Spinal cord (tissue), 9 donors: ENCODE measurements at regions not wholly inside any gene's neighbourhood (a gene's known extent, or its start where the extent isn't known, plus 50 kb on each side); places are given as distances from the start of the nearest gene placed in this dataset.

Experiments
- DNase-seq, 6 donors: peaks; one replicate each; pipeline versions ENCODE4 v3.0.0 to v3.0.0-alpha.2; 2013 to 2015; ENCODE audit warnings: low spot score in 6 of 6, low read depth in 4 of 6
- H3K27ac ChIP-seq: one replicate; pipeline ENCODE4 v1.5.1; 2013; ENCODE audit warnings: low read depth, low read length, control low read depth
- H3K27me3 ChIP-seq: one replicate; pipeline ENCODE4 v1.6.1; 2013; ENCODE audit warnings: low read length; ENCODE audit not compliant: control insufficient read depth, insufficient read depth
- H3K36me3 ChIP-seq: one replicate; pipeline ENCODE4 v1.6.1; 2013; ENCODE audit warnings: low read length; ENCODE audit not compliant: control insufficient read depth, insufficient read depth
- H3K4me1 ChIP-seq: one replicate; pipeline ENCODE4 v1.6.1; 2013; ENCODE audit warnings: low read length; ENCODE audit not compliant: control insufficient read depth, insufficient read depth
- H3K4me3 ChIP-seq: one replicate; pipeline ENCODE4 v1.5.1; 2013; ENCODE audit warnings: low read depth, low read length, control low read depth
- H3K9me3 ChIP-seq: one replicate; pipeline ENCODE4 v1.6.1; 2013; ENCODE audit warnings: low read length; ENCODE audit not compliant: control insufficient read depth, insufficient read depth
- WGBS: methylation state at CpG from one replicate; pipeline ENCODE4 v1.1.5; 2013; ENCODE audit warnings: missing lambda C conversion rate; ENCODE audit not compliant: insufficient coverage; 5-methylcytosine and 5-hydroxymethylcytosine counted together
- donor health status: healthy.

DNA sequence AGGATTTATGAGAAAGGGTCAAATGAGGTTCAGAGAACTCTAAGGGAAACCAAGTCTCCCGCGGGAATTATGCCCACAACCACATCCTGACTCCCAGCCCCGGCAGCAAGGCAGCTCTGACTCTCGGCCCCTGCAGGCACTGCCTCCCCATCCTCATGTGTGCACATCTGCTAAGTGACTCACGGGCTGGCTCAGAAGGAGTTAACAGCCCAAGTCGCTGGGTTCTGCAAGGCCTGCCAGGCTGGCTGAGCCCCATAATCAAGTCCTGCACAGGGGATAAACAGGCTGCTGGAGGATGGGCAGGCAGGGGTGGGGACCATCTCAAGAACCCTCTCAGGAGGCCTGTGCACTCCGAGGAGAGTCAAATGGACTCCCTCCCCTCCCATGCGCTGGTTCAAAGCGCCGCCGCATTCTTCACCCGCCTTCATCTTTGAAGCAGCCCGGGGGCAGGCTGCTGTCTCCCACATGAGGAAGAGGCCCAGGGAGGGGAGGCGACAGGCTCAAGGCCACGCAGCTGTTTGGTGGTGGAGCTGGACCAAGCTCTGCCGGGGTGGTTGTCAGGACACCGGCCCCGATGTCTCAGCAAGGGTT is 344.3 kb downstream of the MATN1 start:
- 18% methylated on average over 12 of the region's 18 CpGs for WGBS

DNA sequence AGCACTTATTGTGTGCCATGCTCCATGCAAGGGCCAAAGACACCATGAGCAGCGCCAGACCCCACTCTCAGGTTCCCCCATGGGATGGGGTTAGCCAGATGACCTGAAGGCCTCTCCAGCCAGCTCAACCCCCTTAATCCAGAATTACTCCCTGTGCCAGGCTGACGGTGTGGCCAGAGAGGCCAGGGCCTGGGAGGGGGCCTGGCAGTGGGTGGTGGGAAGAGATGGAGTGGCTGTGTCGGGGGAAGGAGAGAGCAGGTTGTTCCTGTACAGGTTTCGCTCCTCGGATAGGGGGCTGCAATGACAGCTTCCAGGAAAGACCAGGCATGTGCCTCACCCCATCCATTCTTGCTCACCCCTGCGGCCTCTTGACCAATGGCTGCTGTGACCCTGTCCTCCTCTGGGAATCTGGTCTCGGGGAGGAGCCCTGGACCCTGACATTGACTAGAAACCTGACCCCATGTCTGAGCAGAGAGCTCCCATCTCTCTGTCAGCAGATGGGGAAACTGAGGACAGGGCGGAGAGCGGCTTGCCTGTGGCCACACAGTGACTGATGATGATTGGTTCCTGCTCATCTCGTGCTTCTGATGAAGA is 345.3 kb downstream of the MATN1 start:
- H3K9me3 ChIP-seq: no peaks in the 10 kb centered on the region
- DNase-seq: no peak
- H3K36me3 ChIP-seq: no peaks in the 10 kb centered on the region
- H3K27me3 ChIP-seq: peaks cover 7% of the 10 kb centered on the region
- H3K27ac ChIP-seq: no peak overlapping the region
- WGBS: 77% methylated on average over 7 of the region's 10 CpGs
- H3K4me1 ChIP-seq: peaks cover 50% of the 10 kb centered on the region
- H3K4me3 ChIP-seq: no peak overlapping the region

More for the DNA sequence above, 344.3 kb downstream of the MATN1 start:
- Histone ChIP-seq H3K36me3 (no peaks in the 10 kb centered on the region), H3K27me3 (peaks cover 7% of the 10 kb centered on the region), H3K4me3 (no peak overlapping the region), H3K9me3 (no peaks in the 10 kb centered on the region), H3K4me1 (peaks cover 50% of the 10 kb centered on the region), H3K27ac (no peak overlapping the region)
- DNase-seq: peak in 1 of 6 donors; percentile 59

DNA sequence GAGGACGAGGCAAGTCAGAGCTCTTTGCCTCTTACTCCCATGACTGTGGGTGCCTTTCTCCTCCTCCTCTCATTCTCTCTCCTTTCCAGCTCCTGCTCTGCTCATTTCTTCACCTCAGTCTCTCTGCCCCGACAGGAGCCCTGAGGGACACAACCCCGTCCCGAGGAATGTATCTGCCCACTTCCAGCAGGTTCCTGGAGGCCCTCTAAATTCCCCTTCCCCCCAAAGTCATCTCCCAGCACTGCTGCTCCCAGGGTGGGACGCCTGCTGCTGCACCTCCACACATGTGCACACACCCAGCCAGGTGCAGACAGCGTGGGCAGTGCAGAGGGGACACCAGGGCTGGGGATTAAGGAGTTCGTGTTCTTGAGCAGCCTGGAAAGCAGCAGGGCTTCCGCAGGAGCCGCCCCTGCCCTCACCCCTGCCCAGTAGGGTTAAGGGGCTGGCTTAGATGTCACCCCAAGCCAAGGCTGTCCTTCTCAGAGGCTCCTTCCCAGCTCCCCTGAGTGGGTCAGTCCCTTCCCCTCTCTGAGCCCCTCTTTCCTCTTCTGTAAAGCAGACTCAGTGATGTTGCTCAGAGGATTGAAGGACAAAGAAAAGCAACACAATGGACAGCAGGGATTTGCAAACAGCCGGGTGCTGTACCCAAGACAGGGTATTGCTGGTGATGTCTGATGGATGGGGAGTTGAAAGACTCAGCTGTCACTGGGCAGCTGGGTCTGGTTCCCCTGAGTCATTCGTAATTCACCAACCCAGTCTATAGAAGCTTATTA is 346.0 kb downstream of the MATN1 start:
- Histone ChIP-seq H3K9me3 (no peaks in the 10 kb centered on the region), H3K4me1 (peaks cover 50% of the 10 kb centered on the region), H3K27me3 (peaks cover 7% of the 10 kb centered on the region), H3K27ac (no peak overlapping the region), H3K4me3 (no peak overlapping the region), H3K36me3 (no peaks in the 10 kb centered on the region)
- DNase-seq: no peak
- WGBS: 59% methylated on average over 10 of the region's 11 CpGs

DNA sequence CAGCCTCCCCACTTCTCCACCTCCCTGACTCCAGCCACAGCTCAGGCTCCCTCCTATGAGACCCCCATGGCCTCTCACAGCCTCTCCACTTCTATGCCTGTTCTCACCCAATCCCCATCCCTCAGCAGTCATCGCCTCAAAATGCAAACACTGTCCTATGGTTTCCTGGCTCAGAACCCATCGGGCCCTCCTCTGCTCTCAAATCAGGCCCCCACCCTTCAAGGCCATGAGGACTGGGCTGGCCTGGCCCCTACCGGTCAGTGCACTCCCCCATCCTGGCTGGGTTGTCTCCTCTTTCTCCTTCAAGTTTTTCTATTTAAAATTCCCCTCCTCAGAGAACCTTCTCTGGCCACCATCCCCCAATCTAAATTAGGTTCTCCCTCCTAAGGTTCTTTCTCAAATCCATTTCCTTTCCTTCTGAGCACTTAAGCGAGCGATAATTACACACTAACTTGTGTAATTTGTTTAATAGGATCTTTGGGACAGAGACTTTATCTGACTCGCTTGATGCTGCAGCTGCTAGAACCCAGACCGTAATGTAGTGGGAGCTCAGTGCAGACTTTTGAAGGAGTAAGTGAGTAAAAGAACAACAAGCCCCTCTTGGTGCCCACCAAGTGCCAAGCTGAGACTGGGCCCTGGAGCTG is 347.2 kb downstream of the MATN1 start:
- DNase-seq: peak in 1 of 6 donors; percentile 88
- H3K36me3 ChIP-seq: no peaks in the 10 kb centered on the region
- no peaks in the 10 kb centered on the region for H3K9me3 ChIP-seq
- H3K4me1 ChIP-seq: peaks cover 47% of the 10 kb centered on the region
- no peak overlapping the region for H3K27ac ChIP-seq
- H3K4me3 ChIP-seq: no peak overlapping the region
- 62% methylated on average over 5 of the region's 7 CpGs for WGBS
- peaks cover 3% of the 10 kb centered on the region for H3K27me3 ChIP-seq

DNA sequence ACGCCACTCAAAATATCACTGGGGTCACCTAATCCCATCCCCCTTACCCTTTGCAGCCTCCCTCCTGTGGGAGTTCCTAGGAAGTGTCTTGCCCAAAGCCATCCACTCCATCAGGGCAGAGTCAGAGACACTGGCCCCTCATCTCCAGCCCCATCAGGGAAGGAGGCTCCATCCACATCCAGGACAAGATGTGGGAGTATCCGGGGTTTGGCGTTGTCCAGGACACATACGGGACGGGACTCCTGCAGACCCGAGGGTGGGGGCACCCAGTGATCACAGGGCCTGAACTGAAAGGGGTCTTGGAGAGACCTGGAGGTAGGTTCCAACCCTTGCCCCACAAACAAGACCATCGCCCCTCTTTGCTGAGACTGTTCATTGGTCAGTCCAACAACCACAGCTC is 348.2 kb downstream of the MATN1 start:
- H3K27ac ChIP-seq: no peak overlapping the region
- 85% methylated on average over 7 of the region's 7 CpGs for WGBS
- no peaks in the 10 kb centered on the region for H3K36me3 ChIP-seq
- peaks cover 2% of the 10 kb centered on the region for H3K27me3 ChIP-seq
- H3K4me1 ChIP-seq: peaks cover 44% of the 10 kb centered on the region
- DNase-seq: no peak
- no peaks in the 10 kb centered on the region for H3K9me3 ChIP-seq
- H3K4me3 ChIP-seq: no peak overlapping the region

DNA sequence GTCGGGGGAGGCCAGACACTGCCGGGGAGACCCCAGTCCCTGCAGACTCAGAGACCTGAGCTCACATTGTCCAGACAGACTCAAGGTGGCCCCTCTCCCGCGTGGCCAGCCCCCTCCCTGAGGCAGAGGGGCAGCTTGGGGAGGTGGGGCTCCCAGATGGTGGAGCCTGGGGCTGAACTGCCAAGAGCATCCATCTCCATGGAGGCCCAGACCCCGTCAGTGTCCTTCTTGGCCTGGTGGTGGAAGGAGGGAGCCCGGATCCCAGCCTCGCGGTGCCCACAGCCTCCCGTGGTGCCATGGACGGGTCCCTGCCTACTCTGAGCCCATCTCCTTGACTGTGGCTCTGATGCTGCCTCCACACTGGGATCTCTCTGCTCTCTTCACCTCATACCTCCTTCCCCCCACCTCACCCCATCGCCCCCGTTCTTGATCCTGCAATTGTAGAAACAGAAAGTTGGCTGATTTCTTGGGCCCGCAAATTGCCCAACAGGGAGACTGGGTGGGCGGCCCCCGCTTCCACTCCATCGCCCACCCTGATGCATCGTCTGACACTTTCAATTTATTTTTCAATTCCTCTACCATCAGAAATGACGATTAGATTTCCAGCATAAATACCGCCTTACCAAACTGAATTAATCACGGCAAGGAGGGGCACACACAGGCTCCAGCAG is 348.9 kb downstream of the MATN1 start:
- no peaks in the 10 kb centered on the region for H3K9me3 ChIP-seq
- H3K4me1 ChIP-seq: peaks cover 38% of the 10 kb centered on the region
- no peaks in the 10 kb centered on the region for H3K36me3 ChIP-seq
- no peak overlapping the region for H3K27ac ChIP-seq
- no peak overlapping the region for H3K4me3 ChIP-seq
- 88% methylated on average over 19 of the region's 20 CpGs for WGBS
- DNase-seq: no peak
- H3K27me3 ChIP-seq: peaks cover 2% of the 10 kb centered on the region

DNA sequence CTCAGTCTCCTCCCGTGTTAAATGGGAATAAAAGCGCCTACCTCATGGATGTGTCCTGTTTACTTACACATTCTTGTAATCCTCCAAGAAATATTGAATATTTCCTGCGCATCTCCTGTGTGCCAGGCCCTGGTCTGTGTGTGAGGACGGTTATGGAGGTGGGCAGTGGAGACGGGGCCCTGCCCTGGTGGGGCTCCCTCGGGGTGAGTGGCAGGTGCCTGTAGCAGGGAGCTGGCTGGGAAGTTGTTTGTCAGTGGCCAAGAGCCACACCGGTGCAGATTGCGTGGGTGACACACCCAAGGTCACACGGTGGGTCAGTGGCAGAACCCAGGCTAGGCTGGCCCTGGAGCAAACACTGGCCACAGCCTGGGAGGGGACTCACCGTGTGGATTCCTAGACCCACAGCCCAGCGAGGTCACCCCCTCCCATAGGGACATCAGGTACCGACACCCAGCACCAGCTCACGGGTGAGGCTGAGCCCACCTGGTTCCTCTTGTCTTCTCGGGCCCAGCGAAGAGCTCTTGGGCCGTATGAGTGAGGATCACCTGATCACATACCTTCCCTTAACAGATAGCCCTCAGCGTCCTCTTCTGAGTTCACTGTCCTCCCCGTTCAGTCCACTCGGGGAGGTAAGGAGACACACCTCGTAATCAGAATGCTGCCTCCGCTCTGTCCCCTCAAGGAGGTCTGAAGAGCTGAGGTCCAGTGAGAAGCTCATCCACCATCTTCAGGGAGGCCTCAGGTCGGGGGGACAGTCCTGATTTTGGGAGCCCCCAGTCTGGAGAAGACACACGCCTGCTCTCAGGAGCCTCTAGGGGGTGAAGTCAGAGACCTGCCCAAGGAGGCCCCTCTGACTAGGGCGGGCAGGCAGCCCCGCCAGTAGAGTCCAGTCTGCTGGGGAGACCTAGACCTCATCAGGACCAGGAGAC is 349.6 kb downstream of the MATN1 start:
- Histone ChIP-seq H3K27ac (no peak overlapping the region), H3K9me3 (no peaks in the 10 kb centered on the region), H3K4me1 (peaks cover 33% of the 10 kb centered on the region), H3K4me3 (no peak overlapping the region), H3K36me3 (no peaks in the 10 kb centered on the region), H3K27me3 (peaks cover 2% of the 10 kb centered on the region)
- DNase-seq: no peak
- 91% methylated on average over 23 of the region's 25 CpGs for WGBS

DNA sequence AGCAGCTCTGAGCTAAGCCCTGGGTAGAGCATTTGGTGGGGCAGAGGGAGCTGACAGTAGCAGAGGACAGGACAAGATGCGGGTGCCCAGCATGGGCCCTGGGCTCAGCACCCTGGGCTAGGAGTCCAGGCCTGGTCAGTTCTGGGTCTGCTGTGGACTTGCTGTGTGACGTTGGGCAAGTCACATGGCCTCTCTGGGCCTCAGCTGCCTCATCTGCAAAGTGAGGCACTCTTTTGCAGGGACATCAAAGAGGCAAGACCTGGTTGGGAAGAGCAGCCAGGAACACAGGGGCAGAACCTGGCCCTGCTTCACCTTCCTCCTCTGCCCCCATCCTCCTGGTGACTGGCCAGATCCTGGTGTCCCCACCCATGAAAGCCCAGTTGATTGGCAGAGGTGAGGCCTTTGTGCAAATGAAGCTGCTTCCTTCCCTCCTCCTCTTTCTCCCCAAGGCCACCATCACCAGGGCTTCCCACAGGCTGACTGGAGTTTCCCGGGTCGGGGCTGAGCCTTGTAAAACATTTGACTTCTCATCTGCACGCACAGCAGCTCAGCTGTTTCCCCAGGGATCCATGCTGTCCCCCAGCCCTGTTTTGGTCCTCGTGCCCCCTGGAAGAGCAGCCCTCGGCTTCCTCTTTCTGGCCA is 350.5 kb downstream of the MATN1 start:
- DNase-seq: no peak
- Histone ChIP-seq H3K27ac (no peak overlapping the region), H3K4me3 (no peak overlapping the region), H3K27me3 (no peaks in the 10 kb centered on the region), H3K36me3 (no peaks in the 10 kb centered on the region), H3K4me1 (peaks cover 26% of the 10 kb centered on the region), H3K9me3 (no peaks in the 10 kb centered on the region)
- WGBS: 65% methylated on average over 7 of the region's 7 CpGs
